ENCODE measurements at regions not wholly inside any gene's neighbourhood (a gene's known extent, or its start where the extent isn't known, plus 50 kb on each side); places are given as distances from the start of the nearest gene placed in this dataset.

DNA sequence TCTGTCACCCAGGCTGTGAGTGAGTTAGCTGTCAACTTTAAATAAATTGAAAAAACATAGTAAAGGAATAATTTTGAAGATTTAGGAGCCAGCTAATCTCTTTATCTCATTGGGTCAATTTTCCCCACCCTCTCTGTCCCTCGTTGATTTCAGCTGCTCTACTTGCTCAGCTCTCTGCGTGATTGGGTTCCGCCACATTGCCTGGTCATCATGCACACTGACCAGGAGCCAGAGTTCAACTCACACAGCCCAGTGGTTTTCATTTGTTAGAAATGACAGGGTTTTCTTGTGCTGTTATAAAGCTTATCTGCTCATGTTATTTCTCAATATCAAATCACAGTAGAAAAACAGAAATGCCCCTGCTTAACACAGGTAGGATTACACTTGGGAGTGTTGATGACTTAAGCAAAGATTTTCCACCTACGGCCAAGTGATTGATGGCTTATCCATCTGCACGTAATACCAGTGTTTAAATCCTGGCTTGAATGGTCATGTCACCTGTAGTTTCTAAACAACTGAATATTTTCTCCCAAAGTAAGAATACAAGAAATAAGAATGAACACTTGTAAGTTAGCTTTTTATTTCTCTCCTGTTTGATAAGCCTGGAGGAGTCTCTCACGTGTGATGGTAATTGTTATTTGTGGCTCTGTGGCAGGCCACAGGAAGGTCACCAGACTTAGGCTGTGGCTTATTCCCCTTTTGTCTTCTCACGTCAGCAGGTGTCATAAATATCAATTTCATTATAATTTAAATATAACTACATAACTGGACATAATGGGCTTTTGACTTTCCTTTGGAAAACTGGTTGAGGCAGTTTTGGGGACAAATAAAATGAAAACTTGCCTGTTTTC is 367.2 kb upstream of the DDHD1 start:
- Histone ChIP-seq H3K4ac (ENCODE audit: low read depth, low read length) (no peak overlapping the region), H3K27ac (ENCODE audit: insufficient read length, low read depth, low read length) (no peak overlapping the region), H3K27me3 (ENCODE audit: insufficient read depth, low read length) (no peaks in the 10 kb centered on the region), H3K9me3 (ENCODE audit: control insufficient read depth, low read depth, low read length) (no peaks in the 10 kb centered on the region), H3K4me2 (ENCODE audit: insufficient read depth, insufficient read length, low read length) (no peak overlapping the region), H3K79me1 (ENCODE audit: insufficient read depth, low read depth, low read length, poor library complexity, severe bottlenecking) (no peaks in the 10 kb centered on the region), H3K23ac (ENCODE audit: insufficient read length, low read depth, low read length) (no peak overlapping the region), H2BK12ac (ENCODE audit: insufficient read length, low read depth, low read length) (no peak overlapping the region), H2BK5ac (ENCODE audit: insufficient read length, low read length) (no peak overlapping the region), H3K18ac (ENCODE audit: insufficient read length, low read depth, low read length) (no peak overlapping the region), H3K79me2 (ENCODE audit: insufficient read depth, low read length) (no peaks in the 10 kb centered on the region), H3T11ph (ENCODE audit: low read length) (no peak overlapping the region), H3K14ac (ENCODE audit: insufficient read depth, low read length) (no peak overlapping the region), H3K56ac (ENCODE audit: insufficient read length, low read depth, low read length) (no peak overlapping the region), H4K5ac (ENCODE audit: insufficient read length, low read depth, low read length) (no peak overlapping the region), H4K8ac (replicated peaks; ENCODE audit: insufficient read length, low read depth, low read length) (no peak overlapping the region), H4K91ac (ENCODE audit: insufficient read length, low read depth, low read length) (no peak overlapping the region), H2BK120ac (ENCODE audit: low read depth, low read length, poor library complexity, severe bottlenecking) (no peak overlapping the region), H2AFZ (ENCODE audit: low read length) (no peak overlapping the region), H4K20me1 (ENCODE audit: control insufficient read depth, insufficient read depth, insufficient read length) (no peaks in the 10 kb centered on the region), H3K9ac (ENCODE audit: extremely low read depth, insufficient read length, low read length) (no peak overlapping the region), H2BK15ac (ENCODE audit: low read depth, low read length) (no peak overlapping the region), H2BK20ac (ENCODE audit: low read depth, low read length, poor library complexity, severe bottlenecking) (no peak overlapping the region), H3K23me2 (ENCODE audit: insufficient read length, low read depth, low read length, poor library complexity, severe bottlenecking) (no peaks in the 10 kb centered on the region), H3K4me1 (ENCODE audit: insufficient read depth, low read length) (no peaks in the 10 kb centered on the region), H2AK5ac (ENCODE audit: insufficient read length, low read length) (no peak overlapping the region)
- Mint-ChIP-seq H3K4me1 (peaks cover 3 to 4% of the 10 kb centered on the region in 2 experiments), H3K4me3 (no peak overlapping the region), H3K27ac (no peak overlapping the region; a peak in 1 of 7 replicates), H3K27me3 (ENCODE audit: low read depth) (no peaks in the 10 kb centered on the region), H3K36me3 (ENCODE audit: insufficient read depth in 1 of 3, low read depth in 3 of 3) (peaks cover 0 to 2% (median 0%) of the 10 kb centered on the region in 3 experiments; a peak in 1 of 7 replicates), H3K9me3 (peaks cover 2 to 4% of the 10 kb centered on the region in 2 experiments; a peak in 2 of 5 replicates)
- TF ChIP-seq, protein P1, sequence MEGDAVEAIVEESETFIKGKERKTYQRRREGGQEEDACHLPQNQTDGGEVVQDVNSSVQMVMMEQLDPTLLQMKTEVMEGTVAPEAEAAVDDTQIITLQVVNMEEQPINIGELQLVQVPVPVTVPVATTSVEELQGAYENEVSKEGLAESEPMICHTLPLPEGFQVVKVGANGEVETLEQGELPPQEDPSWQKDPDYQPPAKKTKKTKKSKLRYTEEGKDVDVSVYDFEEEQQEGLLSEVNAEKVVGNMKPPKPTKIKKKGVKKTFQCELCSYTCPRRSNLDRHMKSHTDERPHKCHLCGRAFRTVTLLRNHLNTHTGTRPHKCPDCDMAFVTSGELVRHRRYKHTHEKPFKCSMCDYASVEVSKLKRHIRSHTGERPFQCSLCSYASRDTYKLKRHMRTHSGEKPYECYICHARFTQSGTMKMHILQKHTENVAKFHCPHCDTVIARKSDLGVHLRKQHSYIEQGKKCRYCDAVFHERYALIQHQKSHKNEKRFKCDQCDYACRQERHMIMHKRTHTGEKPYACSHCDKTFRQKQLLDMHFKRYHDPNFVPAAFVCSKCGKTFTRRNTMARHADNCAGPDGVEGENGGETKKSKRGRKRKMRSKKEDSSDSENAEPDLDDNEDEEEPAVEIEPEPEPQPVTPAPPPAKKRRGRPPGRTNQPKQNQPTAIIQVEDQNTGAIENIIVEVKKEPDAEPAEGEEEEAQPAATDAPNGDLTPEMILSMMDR (conservative IDR thresholded peaks at IDR 0.05): no peak
- no peak for DNase-seq
- no CpG with 5 or more reads among the region's 7 CpGs for WGBS (ENCODE audit: extremely low coverage, insufficient read length, low lambda C conversion rate)
